Stimulated activated CD8-positive, alpha-beta memory T cell treated with anti-CD3 and anti-CD28 coated beads, Interleukin-15, amount 100 ng/mL, for 1 hour (primary cell): ENCODE measurements at regions not wholly inside any gene's neighbourhood (a gene's known extent, or its start where the extent isn't known, plus 50 kb on each side); places are given as distances from the start of the nearest gene placed in this dataset.

Experiments
- DNase-seq: peaks from one replicate; pipeline ENCODE4 v3.0.0-alpha.2; 2020; ENCODE audit warnings: low read depth

GRCh38 chr1:181142096-181142958 lies 53.8 kb downstream of the IER5 start:
- peak; percentile 79 for DNase-seq

GRCh38 chr1:181143102-181143859 lies 54.8 kb downstream of the IER5 start:
- no peak for DNase-seq

DNA sequence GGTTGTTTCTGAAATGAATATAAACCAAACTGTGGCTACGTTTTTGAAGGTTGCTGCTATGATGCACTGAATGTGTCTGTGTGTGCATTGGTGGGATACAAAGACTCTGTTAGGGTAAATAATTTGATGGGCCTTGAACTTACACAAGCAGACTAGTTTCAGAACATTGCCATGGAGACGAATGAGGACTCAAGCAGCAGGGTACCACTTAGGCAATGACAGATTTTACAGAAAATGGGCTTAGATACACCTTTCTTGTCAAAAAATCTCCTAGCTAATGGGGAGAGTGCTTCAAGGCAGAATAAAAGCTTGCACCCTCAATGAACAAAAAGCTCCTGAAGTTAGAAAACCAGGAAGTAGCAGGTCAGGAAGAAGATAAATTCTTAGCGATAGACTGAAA lies 55.7 kb downstream of the IER5 start:
- DNase-seq = no peak

GRCh38 chr1:181148636-181149035 lies 60.1 kb downstream of the IER5 start:
- no peak for DNase-seq

GRCh38 chr1:181149326-181150125 lies 61.0 kb downstream of the IER5 start:
- peak; percentile 47 for DNase-seq

- no peak for DNase-seq
Measured at GRCh38 chr1:181150273-181150672, 61.8 kb downstream of the IER5 start.

GRCh38 chr1:181150842-181151241 lies 62.3 kb downstream of the IER5 start:
- DNase-seq = no peak

GRCh38 chr1:181151378-181152326 lies 63.2 kb downstream of the IER5 start:
- no peak for DNase-seq

GRCh38 chr1:181152892-181153633 lies 64.6 kb downstream of the IER5 start:
- no peak for DNase-seq

DNA sequence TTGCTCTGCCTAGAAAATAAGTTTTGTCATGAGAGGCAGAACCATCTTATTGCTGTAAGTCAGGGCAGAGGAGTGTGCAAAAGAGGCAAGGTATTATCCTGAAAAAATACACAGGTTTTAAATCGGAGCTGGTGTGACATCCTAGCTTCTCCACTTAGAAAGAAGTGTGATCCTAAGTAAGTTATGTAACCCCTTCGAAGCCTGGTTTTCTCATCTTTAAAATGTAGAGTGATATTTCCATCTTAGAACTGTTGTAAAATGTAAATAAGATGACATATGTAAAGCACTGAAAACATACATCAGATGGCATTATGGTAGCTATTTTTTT lies 65.1 kb downstream of the IER5 start:
- no peak for DNase-seq

DNA sequence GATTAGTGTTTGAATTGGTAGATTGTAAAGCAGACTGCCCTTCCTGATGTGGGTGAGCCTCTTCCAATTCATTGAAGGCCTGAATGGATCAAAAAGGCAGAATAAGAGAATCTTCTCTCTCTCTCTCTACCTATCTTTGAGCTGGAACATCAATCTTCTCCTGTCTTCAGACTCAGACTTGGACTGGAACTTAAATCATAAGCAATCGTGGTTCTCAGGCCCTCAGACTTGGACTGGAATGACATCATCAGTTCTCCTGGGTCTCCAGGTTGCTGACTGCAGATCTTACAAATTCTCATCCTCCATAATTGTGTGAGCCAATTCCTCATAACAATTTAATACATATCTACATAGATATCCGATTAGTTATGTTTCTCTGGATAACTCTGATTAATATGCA lies 66.8 kb downstream of the IER5 start:
- DNase-seq = no peak

DNA sequence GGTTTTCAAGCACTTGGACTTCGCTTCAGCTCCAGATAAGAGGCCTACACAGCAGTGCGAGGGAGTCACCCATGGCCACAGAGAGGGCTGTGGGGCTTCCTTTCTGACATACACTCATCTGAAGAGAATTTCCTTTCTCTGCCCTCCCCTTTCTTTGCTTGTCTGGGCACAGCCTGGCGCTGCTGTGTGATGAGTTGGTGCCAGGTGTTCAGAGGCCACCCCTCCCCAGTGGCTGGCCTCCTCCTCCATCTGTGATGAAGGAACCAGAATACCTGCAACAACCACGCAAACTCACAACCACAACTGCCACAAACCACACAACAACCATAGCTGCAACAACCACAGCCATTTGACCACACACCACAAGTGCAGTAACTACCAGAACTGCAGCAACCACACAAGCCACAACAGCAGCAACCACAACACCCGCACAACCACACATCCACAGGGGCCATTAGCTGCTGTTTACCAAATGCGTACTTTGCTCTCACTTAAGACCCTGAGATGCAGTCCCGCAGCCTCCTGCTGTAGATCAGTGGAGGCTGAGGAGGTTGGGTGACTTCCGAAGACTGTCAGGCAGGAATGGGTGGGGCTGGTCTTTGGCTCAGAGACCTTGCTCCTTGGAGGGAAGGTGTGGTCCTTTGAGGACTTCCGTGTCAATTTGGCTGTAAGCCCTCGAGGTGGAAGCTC lies 71.1 kb downstream of the IER5 start:
- no peak for DNase-seq

GRCh38 chr1:181160322-181160721 lies 71.8 kb downstream of the IER5 start:
- DNase-seq = no peak

DNA sequence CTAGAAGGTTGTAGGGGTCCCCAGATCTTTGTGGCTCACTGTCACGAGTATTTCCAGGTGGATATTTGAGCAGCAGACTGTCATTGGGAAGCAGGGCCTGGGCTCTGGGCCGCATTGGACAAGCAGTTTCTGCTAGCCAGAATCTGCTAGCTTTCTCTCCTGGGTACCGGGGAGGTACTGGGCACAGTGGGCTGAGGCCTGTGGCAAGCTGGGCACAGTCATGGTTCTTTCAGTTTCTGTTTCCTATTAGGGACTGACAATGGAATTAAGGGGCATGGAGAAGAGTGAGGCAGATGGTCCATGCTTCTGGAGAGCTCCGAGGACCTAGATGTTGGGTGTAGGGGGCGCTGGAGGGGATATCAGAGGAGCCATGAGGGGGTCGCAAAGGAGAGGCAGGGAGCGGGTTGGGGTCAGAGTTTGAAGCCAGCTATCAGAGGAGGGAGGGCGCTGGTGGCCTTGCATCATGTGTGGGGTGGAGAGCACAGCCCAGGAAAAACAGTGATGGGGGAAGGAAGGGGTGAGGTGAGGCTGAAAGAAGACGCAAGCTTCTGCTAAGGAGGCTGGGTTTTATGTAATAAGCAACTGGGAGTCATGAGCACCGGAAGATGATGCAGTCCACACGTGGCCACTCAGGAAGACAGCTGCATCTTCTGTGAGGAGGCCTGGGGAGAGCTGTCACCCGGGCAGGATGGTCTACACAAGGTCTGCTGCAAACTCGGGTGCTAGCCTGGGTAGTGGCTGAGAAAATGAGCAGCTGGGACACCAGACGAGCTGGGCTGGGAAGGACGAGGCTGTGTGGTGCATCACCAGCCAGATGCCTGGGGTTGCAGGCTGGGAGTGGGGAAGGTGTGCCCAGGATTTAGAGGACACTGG lies 72.7 kb downstream of the IER5 start:
- DNase-seq = no peak

- DNase-seq = no peak
Measured at GRCh38 chr1:181163662-181164061, 75.2 kb downstream of the IER5 start.

GRCh38 chr1:181166377-181167196 lies 78.1 kb downstream of the IER5 start:
- DNase-seq = peak; percentile 54

DNA sequence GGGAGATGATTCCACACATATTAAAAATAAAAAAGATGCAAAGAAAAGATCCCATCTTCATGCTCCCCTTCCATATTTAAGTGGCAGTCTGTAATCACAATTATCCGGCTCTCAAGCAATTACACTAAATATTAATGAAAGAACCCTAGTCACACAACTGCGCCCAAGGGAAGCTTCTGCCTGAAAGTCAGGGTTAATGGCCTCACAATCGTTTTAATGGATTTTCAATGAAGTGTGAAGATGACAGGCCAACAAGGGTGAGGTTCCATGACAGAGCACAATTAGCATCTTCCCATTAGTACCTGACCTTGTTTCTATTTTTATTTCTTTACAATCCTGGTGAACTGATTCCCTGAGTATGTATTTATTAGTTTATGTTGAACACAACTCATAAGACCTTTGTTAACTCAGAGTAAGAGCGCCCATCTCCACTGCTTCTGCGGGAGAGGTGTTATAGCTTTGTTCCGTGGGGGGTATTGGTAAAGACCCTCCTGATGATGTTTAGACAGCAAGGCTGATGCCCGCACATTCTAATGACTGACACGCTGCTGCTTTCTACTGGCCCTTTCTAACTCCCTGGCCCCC lies 80.9 kb downstream of the IER5 start:
- DNase-seq = no peak

DNA sequence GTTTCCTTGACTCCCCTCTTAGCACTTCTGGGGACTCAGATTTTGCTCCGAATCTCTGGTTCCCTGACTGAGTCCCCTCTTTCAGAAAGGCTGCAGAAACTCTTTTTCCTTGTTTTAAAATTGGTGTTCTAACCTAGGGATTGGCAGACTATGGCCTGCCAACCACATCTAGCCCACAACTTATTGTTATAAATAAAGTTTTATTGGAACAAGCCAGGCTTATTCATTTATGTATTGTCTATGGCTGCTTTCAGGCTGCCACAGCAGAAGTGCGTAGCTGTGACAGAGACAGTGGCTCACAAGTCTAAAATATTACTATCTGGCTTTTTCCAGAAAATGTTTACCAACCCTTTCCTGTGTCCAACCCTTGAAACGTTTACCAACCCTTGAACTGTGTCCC lies 81.7 kb downstream of the IER5 start:
- DNase-seq = no peak
